ENCODE measurements at regions not wholly inside any gene's neighbourhood (a gene's known extent, or its start where the extent isn't known, plus 50 kb on each side); places are given as distances from the start of the nearest gene placed in this dataset.

DNA sequence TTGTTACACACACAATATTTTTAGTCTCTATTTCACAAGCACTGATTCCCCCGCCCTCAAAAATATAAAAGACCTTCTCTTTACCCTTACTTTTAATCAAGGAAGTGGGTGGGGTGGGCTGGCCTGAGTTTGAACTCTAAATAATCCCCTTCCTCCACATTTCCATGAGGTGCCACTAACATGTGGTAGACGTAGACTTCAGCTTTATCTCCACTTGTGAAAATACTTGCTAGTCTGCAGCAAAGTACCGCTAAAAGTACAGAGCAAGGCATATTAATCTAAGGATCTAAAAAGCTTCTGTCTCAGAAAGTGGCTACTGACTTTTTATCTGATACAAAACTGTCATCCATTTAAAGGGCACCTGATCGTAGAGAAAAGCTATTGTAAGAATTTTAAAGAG is 739.6 kb upstream of the SLC10A2 start:
- no peak for DNase-seq (ENCODE audit: low read depth in 2 of 3, low spot score in 1 of 3)

DNA sequence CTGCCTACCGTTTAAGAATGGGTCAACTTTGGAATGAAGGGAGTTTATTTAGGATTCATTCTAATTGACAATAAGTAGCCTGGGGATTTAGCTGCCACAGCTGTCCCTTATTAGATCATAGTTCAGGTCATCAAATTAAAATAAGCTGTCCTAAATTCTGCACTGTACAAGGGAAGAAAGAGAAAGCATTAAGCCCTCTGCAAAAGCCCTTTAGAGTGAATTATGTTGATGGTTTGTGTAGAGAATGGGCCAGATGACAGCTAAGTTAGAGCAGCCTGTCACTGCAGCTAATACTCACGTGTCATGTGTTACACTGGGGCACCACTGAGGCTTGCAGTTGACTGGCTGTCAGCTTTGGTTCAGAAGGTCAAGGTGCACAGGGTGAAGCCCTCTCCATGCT is 737.1 kb upstream of the SLC10A2 start:
- no peak for DNase-seq (ENCODE audit: low read depth in 2 of 3, low spot score in 1 of 3)

DNA sequence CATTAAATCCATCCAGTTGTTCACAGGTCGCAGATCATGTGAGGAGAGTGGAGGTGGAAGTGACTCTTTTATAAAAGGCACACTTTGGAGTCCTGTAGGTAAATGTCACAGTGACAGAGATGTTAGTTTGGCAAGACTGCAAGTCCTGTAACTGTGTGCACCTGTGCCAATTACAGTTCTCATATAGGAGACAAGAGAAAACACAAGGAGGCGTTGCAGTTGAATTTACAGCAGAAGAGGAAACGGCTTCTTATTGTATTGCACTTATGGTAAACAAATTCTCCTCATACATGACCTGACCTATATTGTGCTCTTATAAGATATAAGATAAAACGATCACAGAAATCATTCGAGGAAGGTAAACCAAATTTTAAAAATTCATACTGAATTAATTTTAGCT is 732.8 kb upstream of the SLC10A2 start:
- no peak for DNase-seq (ENCODE audit: low read depth in 2 of 3, low spot score in 1 of 3)

DNA sequence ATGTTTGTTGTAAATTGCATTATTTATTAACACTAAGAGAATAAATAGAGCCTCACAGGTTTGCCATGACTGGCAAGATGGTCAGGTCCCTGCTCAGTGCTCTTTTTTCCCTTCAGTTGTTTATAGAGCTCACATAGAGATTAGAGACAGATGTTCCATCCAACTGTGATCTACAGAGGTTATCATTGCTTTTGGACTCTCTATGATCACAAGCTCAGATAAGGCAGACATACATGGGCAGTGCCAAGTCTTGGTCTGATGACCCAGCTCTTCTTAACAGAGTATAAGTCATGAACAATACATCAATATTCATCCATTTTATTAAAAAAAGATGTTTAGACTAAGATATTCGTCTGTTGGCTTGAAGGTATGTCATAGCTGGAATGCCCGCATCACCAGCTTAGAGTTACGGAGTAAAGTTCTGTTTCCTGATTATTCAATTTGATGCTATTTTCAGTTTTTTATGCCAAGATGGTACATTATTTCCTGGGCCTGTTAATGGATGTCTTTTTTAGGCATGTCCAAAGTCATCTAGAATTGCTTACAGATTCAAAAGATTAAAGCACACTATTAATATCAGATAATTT is 729.8 kb upstream of the SLC10A2 start:
- DNase-seq (ENCODE audit: low read depth in 2 of 3, low spot score in 1 of 3), result no peak

DNA sequence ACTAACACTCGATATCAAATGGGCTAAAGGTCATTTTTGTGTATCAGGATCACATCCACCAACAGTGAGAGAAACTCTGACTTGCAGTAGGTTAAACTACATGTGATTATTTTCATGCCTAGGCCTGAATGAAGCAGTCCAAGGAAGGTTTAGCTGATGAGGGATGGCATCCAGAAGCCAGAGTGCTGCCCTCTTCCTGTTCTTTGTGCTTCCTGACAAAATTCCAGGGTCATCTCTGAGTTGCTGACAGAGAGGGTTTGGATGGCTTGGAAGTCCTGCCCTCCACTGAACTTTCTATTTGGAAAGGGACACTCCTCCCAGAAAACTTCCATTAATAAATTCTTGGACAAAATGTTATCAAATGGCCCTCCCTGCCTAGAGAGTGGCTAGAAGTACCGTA is 728.3 kb upstream of the SLC10A2 start:
- no peak for DNase-seq (ENCODE audit: low read depth in 2 of 3, low spot score in 1 of 3)

DNA sequence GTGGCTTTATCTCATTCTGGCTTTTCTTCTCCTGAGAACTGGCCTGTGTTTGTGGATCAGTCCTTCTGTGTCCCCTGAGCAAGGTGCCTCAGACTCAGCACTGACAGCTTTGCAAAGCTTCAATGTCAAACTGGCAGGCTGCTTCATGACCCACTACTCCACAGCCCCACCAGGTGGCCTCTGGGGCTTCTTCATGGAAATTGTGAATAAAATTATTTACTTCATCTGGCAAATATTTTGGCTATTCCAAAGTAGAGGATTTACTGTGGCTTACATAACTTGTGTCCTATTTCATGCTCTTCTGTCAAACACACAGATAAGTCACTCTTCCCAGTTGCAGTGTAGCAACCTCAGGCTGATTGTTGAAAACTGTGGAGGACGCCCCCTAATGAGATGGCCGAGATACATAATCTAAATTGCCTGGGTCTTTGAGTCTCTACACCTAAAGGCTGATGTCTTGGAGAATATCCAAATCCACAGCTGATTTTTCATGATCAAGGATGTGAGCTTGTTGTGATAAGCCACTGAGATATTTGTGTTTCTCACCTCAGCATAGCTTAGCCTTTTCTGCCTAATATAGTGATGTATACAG is 721.9 kb upstream of the SLC10A2 start:
- DNase-seq (ENCODE audit: low read depth in 2 of 3, low spot score in 1 of 3), result no peak

DNA sequence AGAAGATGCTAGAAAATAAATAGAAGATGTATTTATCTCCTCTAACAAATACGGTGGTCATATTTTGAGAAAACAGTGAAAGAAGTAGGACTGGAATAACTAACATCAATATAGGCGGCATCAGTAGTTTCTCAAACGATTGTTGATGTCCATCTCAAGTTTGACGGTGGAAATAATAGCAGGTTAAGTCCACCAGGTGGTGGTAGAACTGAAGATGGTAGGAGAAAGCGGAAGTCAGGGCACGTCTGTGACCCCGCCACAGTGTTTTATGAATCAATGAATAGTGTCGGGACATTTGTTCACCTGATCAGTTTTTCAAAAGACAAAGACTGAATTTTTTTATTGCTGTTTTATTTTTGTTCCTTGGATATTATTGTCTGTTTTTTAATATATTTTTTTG is 706.4 kb upstream of the SLC10A2 start:
- DNase-seq (ENCODE audit: low read depth in 2 of 3, low spot score in 1 of 3), result no peak

DNA sequence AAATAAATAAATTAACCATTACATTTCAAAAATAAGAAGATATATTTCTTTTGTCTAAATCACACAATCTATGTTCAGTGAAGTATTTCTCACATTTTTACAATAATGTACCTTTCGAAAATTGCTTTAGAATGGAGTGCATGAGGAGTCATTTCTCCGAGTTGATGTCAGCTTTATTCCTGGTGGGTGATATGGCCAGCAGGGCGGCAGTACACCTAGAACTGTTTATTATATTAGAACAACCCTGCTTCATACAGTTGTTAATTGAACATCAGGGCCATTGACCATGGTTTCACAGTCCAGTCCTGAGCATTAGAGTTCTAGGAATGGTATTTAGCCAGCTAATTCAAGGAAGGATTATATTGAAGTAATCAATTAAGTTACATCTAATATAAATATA is 696.3 kb upstream of the SLC10A2 start:
- no peak for DNase-seq (ENCODE audit: low read depth in 2 of 3, low spot score in 1 of 3)

DNA sequence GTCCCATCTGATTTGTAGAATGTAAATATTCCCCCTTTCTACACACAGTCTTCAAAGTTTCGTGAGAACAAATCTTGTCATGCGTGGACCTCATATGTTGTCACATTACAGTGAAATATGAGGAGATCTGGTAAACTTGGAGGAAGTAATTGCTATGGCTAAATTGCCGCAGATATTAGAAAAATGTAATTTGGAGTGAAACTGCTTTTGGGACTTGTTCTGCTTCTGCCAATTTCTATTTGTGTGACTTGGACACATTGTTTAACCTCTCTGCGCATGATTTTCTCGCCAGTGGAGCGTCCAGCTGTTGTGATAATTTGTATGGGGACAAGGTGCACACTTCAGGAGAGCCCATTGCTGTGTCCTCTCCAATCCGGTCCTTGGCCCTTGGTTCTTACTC is 693.1 kb upstream of the SLC10A2 start:
- DNase-seq (ENCODE audit: low read depth in 2 of 3, low spot score in 1 of 3), result no peak

DNA sequence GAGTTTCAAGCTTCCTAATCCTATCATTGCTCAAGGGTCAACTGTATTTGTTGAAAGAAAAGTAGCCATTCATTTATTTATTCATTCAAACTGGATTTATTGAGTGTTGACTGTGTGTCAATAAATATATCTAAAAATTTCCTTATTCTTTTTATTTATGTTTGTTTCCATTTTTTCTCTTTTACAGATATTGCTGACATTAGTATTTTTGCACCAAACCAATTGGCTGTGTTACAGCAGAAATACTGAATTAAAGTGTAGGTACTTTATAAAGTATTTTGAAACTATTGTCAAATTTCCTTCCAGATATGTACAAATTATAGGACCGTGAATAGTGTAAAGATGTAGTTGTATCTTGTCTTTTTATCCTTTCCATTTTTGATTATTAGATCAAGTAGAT is 692.0 kb upstream of the SLC10A2 start:
- DNase-seq (ENCODE audit: low read depth in 2 of 3, low spot score in 1 of 3), result no peak

DNA sequence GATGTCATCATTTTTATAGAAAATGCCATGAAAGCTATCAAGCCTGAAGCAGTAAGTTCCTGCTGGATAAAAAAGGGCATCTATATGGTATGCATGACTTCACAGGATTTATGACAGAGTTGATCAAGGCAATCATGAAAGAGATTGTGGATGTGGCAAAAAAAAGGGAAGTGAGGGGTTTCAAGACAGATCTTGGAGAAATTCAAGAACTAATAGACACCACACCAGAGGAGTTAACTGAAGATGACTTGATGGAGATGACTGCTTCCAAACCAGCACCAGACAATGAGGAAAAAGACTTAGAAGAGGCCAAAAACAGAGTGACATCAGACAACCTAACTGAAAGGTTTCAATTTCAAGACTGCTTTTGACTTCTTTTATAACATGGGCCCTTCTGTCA is 691.1 kb upstream of the SLC10A2 start:
- DNase-seq (ENCODE audit: low read depth in 2 of 3, low spot score in 1 of 3), result no peak

DNA sequence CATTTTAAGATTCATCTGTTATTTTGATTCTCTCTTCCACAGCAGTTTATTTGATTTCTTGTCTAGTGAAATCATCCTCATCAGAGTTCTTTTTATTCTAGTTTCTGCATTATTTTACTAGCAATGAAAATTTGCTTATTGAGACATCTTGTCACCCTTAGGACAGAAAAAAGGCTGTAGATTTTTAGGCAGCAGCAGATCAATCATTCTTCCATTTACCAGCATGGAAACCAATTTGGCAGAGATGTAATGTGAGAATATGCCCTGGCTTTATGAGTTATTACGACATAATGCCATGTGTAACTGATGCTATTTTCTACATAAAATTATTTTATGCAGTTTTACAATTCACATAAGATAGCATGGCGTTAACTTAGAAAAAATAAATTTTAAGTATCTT is 688.6 kb upstream of the SLC10A2 start:
- no peak for DNase-seq (ENCODE audit: low read depth in 2 of 3, low spot score in 1 of 3)

DNA sequence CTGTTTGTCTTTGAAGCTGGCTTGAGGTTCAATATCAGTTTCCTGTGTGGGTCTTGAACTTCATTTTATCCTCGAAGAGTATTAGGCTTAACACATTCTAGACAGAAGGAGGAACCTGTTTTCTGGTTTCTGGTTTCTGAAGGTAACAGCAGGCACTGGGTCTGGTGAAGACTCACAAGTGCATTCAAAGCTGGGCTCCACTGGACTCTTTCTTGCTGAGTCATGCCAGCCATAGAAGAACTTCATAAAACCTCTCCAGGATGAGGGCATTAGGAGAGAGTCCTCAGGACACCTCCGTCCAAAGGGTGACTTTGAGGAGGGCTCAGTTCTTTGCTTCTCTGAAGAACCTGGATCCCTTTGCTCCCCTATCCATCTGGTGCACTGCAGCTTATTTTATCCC is 668.6 kb upstream of the SLC10A2 start:
- no peak for DNase-seq (ENCODE audit: low read depth in 2 of 3, low spot score in 1 of 3)

DNA sequence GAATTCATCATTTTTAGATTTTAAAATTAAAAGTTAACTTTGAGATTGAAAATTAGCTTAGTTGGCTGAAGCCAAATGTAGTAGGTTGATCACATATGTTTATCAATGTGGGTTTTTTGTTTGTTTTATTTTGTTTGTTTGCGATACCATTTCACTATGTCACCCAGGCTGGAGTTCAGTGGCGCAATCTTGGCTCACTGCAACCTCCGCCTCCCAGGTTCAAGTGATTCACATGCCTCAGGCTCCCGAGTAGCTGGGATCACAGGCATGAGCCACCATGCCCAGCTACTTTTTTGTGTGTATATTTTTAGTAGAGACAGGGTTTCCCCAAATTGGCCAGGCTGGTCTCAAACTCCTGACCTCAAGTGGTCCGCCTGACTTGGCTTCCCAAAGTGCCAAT is 665.7 kb upstream of the SLC10A2 start:
- no peak for DNase-seq (ENCODE audit: low read depth in 2 of 3, low spot score in 1 of 3)

DNA sequence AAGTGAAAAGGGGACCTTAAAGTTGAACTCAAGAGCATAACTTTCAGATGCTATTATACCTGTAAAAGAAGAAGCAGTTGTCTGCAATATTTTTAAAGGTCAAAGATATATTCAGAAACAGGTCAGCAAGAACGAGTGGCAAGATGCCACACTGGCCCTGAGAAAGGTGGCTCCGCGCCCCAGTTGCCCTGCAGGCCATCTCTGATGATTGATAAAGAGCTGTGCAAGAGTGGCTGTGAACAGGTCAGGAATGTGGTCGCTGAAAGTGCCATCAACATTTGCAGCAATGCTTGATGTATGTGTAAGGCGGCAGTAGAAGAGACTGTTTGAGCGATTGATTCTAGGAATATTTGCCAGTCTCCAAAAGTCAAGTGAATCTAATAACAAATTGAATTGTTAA is 664.2 kb upstream of the SLC10A2 start:
- DNase-seq (ENCODE audit: low read depth in 2 of 3, low spot score in 1 of 3), result no peak

DNA sequence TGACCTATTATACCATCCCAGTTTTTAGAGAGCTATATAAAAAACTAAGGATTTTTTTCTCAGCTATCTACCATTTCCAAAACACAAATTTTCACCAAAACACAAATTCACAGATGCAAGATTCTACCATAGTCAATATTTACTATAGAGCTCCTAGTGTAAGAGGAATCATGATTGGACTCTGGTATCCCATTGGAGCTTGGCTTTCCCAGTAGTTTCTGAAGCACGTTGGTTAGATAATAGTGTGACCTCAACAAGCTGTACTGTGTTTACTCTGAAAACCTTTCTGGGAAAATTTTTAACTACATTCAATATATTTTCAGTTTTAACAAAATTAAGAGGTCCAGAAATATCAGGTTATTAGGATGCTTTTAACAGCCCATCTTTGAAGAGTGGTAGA is 660.6 kb upstream of the SLC10A2 start:
- no peak for DNase-seq (ENCODE audit: low read depth in 2 of 3, low spot score in 1 of 3)

DNA sequence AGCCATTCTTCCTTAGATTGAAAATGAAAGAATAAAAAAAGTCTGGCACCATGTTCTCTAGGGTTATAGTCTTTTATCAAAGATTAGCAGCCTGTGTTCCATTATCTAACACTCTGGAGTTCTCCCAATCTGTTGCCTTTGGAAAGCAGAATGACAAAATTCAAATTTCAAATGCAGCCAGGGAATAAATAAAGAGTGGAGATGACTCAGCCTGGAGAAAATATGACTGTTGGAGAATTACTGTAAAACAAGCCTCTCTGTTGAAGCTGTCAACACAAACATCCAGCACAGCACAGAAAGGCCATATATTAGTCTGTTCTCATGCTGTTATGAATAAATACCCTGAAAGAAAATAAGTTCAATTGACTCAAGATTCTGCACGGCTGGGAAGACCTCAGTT is 650.5 kb upstream of the SLC10A2 start:
- DNase-seq (ENCODE audit: low read depth in 2 of 3, low spot score in 1 of 3), result no peak

DNA sequence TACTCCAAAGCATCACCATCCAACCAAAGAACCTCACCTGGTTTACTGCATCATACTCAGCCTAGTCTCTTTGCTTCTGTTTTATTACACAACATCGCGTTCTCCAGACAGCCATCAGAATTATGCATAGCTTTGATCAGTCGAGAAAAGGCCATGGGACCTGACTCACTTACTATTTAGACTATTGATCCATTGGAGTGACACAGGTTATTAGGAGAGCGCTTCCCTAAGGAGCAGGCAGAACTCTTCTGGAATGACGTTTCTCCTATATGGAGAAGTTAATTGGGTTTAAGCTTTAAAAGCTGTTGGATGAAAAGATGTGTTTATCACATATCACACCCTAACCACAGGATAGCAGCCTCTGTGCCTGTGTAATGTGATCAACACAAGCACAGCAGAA is 649.1 kb upstream of the SLC10A2 start:
- no peak for DNase-seq (ENCODE audit: low read depth in 2 of 3, low spot score in 1 of 3)

DNA sequence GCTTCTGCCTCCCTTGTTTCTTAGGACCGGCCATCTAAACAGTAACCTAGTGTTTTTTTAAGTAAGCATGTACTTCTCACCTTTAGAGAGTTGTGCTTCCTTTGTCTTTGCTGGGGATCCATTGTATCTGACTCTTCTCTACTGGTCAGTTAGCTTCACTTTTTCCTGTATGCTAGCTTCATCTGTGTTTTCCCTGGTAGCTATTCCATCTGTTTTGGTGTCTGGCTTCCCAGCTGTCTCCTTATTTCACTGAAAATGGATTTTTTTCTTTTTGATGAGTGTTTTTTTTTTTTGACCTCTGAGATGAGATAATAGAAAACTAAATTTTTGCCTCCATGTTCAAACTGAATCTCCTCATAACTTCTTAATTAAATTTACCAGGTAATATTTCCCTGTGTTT is 637.0 kb upstream of the SLC10A2 start:
- no peak for DNase-seq (ENCODE audit: low read depth in 2 of 3, low spot score in 1 of 3)

DNA sequence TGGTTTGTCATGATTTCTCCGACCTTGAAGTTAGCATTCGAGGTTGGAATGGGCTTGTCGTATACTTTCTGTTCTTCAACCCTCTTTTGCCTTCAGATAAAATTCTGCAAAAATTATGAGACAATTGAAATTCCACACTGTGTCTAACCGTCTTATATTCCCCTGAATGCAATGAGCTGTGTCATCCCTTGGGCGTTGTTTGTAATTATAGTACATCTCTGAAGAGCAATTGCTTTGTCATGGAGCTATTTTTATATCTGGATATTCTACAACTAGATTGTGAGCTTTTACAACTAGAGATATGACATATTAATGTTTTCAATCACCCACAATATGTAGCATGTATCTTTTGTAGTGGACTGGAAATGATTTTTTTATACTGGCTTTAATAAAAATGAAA is 631.8 kb upstream of the SLC10A2 start:
- no peak for DNase-seq (ENCODE audit: low read depth in 2 of 3, low spot score in 1 of 3)

DNA sequence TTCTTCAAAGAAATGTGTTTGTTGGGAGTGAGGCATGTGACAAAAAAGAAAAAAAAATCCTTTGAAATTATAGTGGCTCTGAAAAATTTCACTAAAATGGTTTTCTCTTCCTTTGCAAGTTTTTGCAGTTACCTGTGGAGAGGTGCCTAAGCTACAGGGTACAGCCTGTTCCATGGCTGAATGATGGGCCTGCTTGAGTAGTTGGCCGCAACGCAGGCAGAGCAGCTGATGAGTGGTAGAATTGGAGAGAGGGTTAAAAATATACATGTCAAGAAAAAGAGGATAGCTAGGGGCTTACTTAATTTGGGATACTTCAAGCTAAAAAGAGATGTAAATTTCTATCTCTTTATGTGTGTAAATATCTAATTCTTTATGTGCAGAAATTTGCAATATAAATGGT is 629.1 kb upstream of the SLC10A2 start:
- no peak for DNase-seq (ENCODE audit: low read depth in 2 of 3, low spot score in 1 of 3)

DNA sequence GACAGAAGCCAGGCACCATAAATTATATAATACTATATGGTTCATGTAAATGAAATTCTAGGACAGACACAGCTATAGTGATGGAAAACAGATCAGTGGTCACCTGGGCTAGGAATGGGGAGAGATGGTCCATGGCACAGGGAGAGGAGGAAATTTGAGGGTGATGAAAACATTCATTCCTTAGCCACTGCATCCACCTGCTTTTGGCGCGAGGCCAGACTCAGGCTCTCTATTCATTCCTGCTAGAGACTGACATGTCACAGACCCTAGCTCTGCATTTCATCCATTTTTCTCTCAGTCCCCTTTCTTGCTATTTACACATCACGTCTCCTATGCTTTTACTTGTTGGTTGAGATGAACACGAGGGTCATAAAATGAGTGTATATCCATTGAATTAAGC is 628.3 kb upstream of the SLC10A2 start:
- no peak for DNase-seq (ENCODE audit: low read depth in 2 of 3, low spot score in 1 of 3)

DNA sequence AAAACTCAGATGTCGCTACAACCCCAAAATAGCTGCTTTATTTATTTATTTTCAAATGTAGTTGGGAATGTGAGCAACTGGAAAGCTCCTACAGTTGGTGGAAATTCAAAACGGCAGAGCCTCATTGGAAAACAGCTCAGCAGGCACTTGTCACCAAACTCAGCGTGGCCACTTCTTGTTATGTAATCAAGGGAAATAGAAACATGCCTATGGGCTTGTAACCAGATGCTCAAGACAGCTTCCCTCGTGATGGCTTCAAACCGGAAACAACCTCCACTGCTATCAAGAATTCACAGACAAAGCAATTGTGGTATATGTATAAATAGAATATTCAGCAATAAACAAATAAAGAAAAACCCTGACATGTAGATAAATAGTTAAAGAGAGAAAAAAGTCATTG is 627.8 kb upstream of the SLC10A2 start:
- no peak for DNase-seq (ENCODE audit: low read depth in 2 of 3, low spot score in 1 of 3)

DNA sequence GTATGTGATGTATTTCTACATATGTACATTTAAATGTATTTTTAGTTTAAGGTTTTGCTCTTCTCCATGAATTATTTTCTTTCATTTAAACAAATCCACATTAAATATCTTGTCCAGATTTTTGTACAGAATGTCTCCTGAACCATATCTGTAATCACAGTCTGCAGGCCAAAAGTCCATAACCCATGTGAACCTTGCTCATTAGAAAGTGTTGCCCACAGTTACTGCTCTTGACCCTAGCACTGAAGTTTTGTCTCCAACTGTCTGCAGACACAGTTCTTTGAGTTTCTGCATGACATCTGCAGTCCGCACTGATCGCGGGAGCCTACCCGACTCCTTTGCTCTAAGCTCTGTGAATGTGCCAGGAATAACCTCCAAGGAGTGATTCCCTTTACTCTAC is 626.2 kb upstream of the SLC10A2 start:
- no peak for DNase-seq (ENCODE audit: low read depth in 2 of 3, low spot score in 1 of 3)
